ENCODE measurements at regions not wholly inside any gene's neighbourhood (a gene's known extent, or its start where the extent isn't known, plus 50 kb on each side); places are given as distances from the start of the nearest gene placed in this dataset.
"Not testable (repeated sequence)": the region's sequence is repeated elsewhere in the genome, so short reads cannot be mapped to it uniquely, and the experiment has no call there.

GRCh38 chr5:39946356-39947045, 521.7 kb upstream of the DAB2 start:
- no peak for DNase-seq

- no peak for DNase-seq
Observed at GRCh38 chr5:39945870-39946269, 521.1 kb upstream of the DAB2 start.

GRCh38 chr5:39943811-39944210, 519.0 kb upstream of the DAB2 start:
- DNase-seq, result no peak

- no peak for DNase-seq
Observed at GRCh38 chr5:39942606-39943005, 517.8 kb upstream of the DAB2 start.

GRCh38 chr5:39941416-39941815, 516.6 kb upstream of the DAB2 start:
- DNase-seq, result no peak

GRCh38 chr5:39934830-39935229, 510.1 kb upstream of the DAB2 start:
- no peak for DNase-seq

- no peak for DNase-seq
Observed at GRCh38 chr5:39933061-39933460, 508.3 kb upstream of the DAB2 start.

- no peak for DNase-seq
Observed at GRCh38 chr5:39928709-39929108, 503.9 kb upstream of the DAB2 start.

- DNase-seq, result no peak
Observed at GRCh38 chr5:39919876-39920275, 495.1 kb upstream of the DAB2 start.

GRCh38 chr5:39912906-39913305, 488.1 kb upstream of the DAB2 start:
- DNase-seq, result no peak

GRCh38 chr5:39907267-39907951, 482.6 kb upstream of the DAB2 start:
- DNase-seq, result not testable (repeated sequence)

- no peak for DNase-seq
Observed at GRCh38 chr5:39906146-39906545, 481.4 kb upstream of the DAB2 start.

GRCh38 chr5:39905356-39905755, 480.6 kb upstream of the DAB2 start:
- no peak for DNase-seq

- DNase-seq, result no peak
Observed at GRCh38 chr5:39902626-39903025, 477.8 kb upstream of the DAB2 start.

GRCh38 chr5:39898731-39899130, 474.0 kb upstream of the DAB2 start:
- no peak for DNase-seq

- DNase-seq, result no peak
Observed at GRCh38 chr5:39896706-39897105, 471.9 kb upstream of the DAB2 start.

- no peak for DNase-seq
Observed at GRCh38 chr5:39896104-39896503, 471.3 kb upstream of the DAB2 start.

- no peak for DNase-seq
Observed at GRCh38 chr5:39892708-39893107, 467.9 kb upstream of the DAB2 start.

- no peak for DNase-seq
Observed at GRCh38 chr5:39891376-39891775, 466.6 kb upstream of the DAB2 start.

- no peak for DNase-seq
Observed at GRCh38 chr5:39880985-39881384, 456.2 kb upstream of the DAB2 start.

GRCh38 chr5:39877479-39877878, 452.7 kb upstream of the DAB2 start:
- DNase-seq, result no peak

- DNase-seq, result no peak
Observed at GRCh38 chr5:39876146-39876545, 451.4 kb upstream of the DAB2 start.

GRCh38 chr5:39870137-39870536, 445.4 kb upstream of the DAB2 start:
- DNase-seq, result no peak

- DNase-seq, result no peak
Observed at GRCh38 chr5:39869396-39869795, 444.6 kb upstream of the DAB2 start.

GRCh38 chr5:39867923-39868322, 443.1 kb upstream of the DAB2 start:
- DNase-seq, result no peak
